NCI-H2196 treated with DMSO at 0.1 percent for 48 hours (cell line): ENCODE measurements at regions not wholly inside any gene's neighbourhood (a gene's known extent, or its start where the extent isn't known, plus 50 kb on each side); places are given as distances from the start of the nearest gene placed in this dataset.
A peak's percentile ranks its signal among the peaks of the same experiment; 100 is the strongest.
"Not testable (repeated sequence)": the region's sequence is repeated elsewhere in the genome, so short reads cannot be mapped to it uniquely, and the experiment has no call there.

Experiments
- DNase-seq: peaks from one replicate; lab custom pipeline; 2025; ENCODE audit not compliant: unreplicated experiment; lab: John Stamatoyannopoulos, UW

DNA sequence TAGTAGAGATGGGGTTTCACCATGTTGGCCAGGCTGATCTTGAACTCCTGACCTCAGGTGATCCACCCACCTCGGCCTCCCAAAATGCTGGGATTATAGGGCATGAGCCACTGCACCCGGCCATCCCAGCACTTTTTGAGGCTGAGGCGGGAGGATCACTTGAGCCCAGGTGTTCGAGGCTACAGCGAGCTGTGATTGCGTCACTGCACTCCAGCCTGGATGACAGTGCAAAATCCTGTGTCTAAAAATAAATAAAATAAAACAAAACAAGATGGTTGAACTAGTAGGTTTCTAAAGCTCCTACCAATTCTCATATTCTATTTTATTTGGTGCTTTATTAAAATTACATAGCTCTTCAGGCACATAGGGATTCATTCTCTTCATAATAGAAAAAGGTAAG is 890.3 kb upstream of the AUTS2 start:
- DNase-seq = no peak

DNA sequence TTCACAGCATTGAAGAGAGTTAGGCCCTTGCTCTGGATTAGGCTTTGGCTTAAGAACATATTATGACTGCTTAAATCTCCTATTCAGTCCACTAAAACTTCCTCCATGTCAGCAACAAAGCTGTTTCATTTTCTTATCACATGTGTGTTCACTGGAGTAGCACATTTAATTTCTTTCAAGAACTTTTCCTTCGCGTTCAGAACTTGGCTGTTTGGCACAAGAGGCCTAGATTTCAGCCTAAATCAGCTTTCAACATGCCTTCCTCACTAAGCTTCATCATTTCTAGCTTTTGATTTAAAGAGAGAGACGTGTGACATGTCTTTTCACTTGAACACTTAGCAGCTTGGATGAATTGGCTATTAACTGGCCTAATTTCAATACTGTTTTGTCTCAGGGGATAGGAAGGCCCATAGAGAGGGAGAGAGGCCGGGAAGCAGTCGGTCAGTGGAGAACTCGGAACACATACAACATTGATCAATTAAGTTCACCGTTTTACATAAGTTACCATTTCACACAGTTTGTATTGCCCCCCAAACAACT is 885.2 kb upstream of the AUTS2 start:
- DNase-seq = no peak

GRCh38 chr7:68714135-68714534 is 884.1 kb upstream of the AUTS2 start:
- not testable (repeated sequence) for DNase-seq

DNA sequence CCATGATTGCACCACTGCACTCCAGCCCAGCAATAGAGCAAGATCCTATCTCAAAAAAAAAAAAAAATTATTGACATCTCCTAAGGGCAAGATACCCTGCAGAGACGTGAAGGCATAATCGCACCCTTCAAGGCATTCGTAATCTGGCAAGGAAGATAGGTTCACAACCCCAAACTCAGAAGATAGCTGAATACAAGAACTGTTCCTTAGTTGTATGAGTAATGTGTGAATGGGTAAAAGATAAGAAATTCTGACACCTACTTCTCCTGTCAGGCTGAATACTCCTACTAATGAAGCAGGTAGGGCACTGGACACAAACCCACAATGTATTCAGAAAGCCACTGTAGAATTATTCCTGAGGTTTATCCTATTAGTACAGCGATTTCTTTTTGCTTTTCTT is 882.4 kb upstream of the AUTS2 start:
- DNase-seq = no peak

GRCh38 chr7:68717176-68717575 is 881.1 kb upstream of the AUTS2 start:
- DNase-seq = no peak

DNA sequence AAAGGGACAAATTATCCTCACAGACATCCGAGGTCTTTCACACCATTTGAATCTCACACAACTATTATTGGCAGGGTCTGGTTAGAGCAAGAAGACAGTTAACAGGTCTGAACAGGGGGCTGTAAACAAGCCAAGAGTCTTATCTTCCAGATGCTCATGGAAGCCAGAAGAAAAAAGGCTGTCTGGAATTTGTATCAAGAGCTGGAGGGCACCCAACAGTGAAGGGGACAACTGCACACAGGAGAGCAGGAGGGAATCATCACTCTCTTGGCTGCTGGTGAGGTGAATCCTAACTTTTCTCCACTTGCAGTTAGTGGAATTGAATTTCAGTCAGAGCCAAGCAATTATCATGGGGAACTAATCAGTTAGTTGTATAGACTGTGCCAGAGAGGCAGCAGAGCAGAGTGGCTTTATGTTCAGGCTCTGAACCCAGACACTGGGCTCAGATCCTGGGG is 880.2 kb upstream of the AUTS2 start:
- DNase-seq = no peak

GRCh38 chr7:68720697-68721096 is 877.6 kb upstream of the AUTS2 start:
- no peak for DNase-seq

DNA sequence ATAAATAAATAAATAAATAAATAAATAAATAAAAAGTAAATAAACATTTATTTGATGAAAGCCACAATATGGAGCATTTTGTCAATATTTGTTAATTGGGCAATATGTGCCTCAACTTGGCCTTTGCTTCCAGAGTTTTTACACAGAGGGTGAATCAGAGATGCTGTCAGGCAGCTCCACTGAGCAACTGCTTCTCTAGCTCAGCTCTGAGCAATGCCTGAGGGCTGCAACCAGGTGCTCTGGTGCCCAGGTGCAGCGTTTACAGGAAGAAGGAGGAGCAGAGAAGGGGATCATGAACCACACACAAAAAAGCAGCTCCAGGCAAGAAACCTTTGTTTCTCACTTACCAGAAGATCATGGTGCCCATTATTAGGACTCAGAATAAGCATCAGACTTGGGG is 876.2 kb upstream of the AUTS2 start:
- peak; percentile 11 for DNase-seq

GRCh38 chr7:68724965-68725364 is 873.3 kb upstream of the AUTS2 start:
- no peak for DNase-seq

- DNase-seq = no peak
Observed at GRCh38 chr7:68725843-68726785, 872.2 kb upstream of the AUTS2 start.

DNA sequence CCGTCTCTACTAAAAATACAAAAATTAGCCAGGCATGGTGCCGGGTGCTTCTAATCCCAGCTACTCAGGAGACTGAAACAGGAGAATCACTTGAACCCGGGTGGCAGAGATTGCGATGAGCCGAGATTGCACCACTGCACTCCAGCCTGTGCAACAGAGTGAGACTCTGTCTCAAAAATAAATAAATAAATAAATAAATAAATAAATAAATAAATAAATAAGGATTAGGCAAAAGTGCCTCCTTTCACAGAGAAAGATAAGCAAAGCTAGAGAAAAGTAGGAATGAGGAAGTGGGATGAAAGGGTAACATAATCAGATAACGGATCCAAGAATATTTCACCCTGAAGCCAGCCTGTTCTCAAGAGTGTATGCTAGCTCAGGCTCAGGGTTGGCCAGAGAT is 869.6 kb upstream of the AUTS2 start:
- not testable (repeated sequence) for DNase-seq

DNA sequence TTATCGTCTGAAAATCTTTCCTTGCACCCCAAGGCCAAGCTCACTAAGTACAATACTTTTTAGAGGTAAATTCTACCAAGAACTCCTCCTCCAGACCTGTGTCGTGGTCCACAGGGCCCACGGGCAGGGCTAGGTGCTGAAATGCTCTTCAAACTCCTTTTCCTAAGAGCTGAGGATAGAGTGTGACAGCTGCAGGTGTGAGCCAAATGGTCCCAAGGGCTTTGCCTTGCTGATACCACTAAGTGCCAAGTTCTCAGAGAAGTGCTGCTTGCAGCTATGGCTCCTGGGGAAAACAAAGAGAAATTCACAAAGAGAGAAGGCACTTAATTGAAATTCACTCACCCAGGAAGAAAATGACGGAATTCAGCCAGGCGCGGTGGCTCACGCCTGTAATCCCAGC is 868.9 kb upstream of the AUTS2 start:
- no peak for DNase-seq

DNA sequence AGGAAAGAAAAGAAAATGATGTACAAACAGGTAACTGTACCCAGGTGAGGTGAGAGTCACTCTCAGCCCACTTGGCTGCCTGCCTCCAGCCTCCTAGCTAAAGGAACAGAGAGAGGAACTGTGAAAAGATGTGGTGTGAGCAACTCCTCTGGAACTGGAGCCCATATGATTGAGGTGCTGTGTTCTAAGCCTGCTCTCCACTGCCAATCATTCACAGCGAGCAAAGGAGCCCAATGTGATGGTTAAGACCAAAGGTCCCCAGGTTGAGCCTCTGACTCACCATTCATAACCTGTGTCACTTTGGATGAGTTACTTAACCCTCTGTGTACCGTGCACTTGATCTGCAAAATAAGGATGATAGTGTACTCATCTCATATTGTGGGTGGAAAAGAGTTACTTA is 868.1 kb upstream of the AUTS2 start:
- DNase-seq = peak; percentile 58

- DNase-seq = peak; percentile 80
Observed at GRCh38 chr7:68730964-68731363, 867.3 kb upstream of the AUTS2 start.

DNA sequence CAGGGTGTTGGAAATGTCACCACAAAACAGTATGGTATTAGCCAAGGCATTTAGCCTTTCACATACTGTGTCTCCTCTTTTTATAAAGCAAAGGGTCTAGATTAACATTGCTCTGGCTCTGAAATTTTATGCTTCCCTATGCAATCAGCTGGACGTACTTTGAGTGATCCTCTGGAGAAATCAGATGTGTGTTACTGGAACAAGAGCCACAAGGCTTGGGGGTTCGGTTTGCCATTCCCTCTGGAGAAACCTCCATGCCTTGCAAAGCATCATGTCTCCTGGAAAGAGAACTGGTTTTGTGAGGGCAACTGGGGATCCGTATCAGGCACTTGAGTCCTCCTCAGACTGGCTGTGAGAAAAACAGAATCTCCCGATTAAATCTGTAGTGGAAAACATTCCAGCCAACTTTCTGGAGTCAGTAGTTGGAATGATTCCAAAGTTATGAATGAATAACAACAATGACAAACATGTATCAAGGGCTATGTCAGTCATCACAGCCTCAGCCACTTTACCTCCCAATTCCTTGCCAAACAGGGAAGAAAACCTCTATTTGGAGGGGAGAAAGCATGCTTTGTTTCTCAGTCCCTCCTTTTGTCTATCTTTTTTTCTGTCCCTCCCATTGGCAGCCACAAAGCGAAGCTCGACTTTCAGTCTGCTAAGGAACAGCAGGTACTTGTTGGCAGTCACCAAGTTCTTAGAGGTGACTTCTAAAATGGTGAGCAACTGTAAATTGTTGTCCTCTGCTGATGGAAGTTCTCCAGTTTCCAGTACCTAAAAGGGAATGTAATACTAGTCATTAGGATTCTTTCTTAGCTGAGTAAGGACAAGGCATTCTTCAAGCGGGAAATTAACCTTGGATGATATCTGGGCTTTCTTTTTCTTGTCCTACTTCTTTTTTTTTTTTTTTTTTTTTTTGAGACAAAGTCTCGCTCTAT is 864.8 kb upstream of the AUTS2 start:
- DNase-seq = no peak

- DNase-seq = no peak
Observed at GRCh38 chr7:68734431-68734830, 863.8 kb upstream of the AUTS2 start.

DNA sequence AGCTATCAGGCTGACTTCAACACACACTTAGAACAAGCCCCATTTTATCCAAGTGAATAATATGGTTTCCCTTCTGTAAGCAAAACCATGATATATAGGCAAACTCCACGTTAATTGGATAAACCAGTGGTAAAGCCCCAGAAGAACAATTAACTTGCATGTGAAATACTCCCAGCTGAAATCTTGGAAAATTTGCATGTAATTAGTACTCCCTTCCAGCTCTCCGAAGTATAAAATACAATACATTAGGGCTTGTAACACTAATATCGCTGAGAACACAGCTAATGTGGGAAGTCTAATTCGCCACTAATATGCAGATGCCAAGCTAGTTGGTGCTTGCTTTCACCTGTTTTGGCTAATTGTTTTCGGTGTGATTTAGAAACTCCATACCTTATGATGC is 859.0 kb upstream of the AUTS2 start:
- DNase-seq = no peak

- no peak for DNase-seq
Observed at GRCh38 chr7:68744036-68744435, 854.2 kb upstream of the AUTS2 start.

DNA sequence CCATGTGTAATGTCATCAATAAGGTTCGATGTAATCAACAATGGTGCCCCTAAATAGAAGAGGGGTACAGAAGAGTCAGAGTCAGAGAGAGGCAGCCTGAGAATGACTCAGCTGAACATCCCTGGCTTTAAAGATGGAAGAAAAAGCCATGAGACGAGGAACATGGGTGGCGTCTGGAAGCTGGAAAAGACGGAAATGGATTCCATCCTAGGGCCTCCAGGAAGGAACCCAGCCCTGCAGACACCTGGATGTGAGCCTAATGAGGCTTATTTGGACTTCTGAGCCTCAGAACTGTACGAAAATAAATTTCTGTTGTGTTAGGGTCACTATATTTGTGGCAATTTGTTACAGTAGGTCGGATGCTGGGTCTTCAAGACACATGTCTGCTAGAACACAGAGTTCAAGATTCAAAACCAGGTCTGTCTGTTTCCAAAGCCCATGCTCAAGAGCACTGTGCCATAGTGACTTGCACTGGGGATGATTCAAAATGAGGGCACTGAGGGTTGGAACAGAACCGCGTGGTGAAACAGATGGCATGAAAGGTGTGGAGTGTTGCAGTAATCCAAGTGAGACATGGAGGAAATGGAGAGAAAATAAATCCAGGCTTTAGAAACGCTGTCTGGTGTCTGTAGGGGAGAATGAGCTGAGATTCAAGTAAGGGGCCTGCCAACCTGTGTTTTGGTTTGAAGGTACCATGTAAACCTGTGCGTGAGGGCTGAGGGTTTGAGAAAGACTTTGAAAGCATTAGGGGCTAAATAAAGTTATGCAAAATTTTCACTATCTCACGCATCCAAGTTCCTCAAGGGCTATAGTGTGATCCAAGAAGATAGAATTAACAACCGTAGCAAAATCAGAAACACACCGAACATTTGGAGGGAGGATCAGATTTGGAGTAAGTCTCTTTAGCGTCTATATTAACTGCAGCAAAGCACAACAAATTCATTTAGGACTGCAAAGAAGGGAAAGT is 849.1 kb upstream of the AUTS2 start:
- DNase-seq = no peak

GRCh38 chr7:68752485-68753178 is 845.6 kb upstream of the AUTS2 start:
- DNase-seq = no peak
